ENCODE measurements at regions not wholly inside any gene's neighbourhood (a gene's known extent, or its start where the extent isn't known, plus 50 kb on each side); places are given as distances from the start of the nearest gene placed in this dataset.

- Histone ChIP-seq H3K27ac (no peak overlapping the region), H3K4me3 (no peak overlapping the region), H3K9me3 (ENCODE audit: insufficient read depth, low read depth) (no peaks in the 10 kb centered on the region), H3K79me2 (ENCODE audit: low read depth) (no peaks in the 10 kb centered on the region), H3F3A (ENCODE audit: insufficient read depth, low read depth) (peaks cover 5% of the 10 kb centered on the region; the same call in 1 of the 2 replicates), H3K36me3 (ENCODE audit: low read depth) (no peaks in the 10 kb centered on the region), H3K4me2 (no peak overlapping the region), H4K20me1 (ENCODE audit: insufficient read depth) (no peaks in the 10 kb centered on the region), H3K27me3 (ENCODE audit: insufficient read depth, low read depth) (no peaks in the 10 kb centered on the region), H2AFZ (no peak overlapping the region), H3K4me1 (replicated peaks; ENCODE audit: insufficient read depth) (peaks cover 8% of the 10 kb centered on the region), H3K9me2 (ENCODE audit: insufficient read depth) (no peaks in the 10 kb centered on the region)
- ChIA-PET CTCF (no interaction called here), POLR2A (ENCODE audit: unreplicated experiment) (interaction anchor here (0.7 kb wide), 1 partner anchor 202 kb away, joined by 3 read pairs; no protein-coding TSS in a partner anchor)
- TF ChIP-seq CTCF (conservative IDR thresholded peaks at IDR 0.05) (no peak), EZH2 (IDR thresholded peaks at IDR 0.05; ENCODE audit: low read depth) (no peak)
- BruUV-seq (replicated peaks) = no TSS peak
- DNase-seq = no peak
- intact Hi-C loops (cut with micrococcal nuclease; ENCODE audit: unreplicated experiment) = no loop called here
Measured at GRCh38 chr2:128525653-128526052, 207.0 kb upstream of the HS6ST1 start.

GRCh38 chr2:128526455-128526976 lies 207.8 kb upstream of the HS6ST1 start:
- Histone ChIP-seq H3K4me1 (replicated peaks; ENCODE audit: insufficient read depth) (no peaks in the 10 kb centered on the region), H3K27me3 (ENCODE audit: insufficient read depth, low read depth) (no peaks in the 10 kb centered on the region), H3K36me3 (ENCODE audit: low read depth) (no peaks in the 10 kb centered on the region), H3K27ac (no peak overlapping the region), H4K20me1 (ENCODE audit: insufficient read depth) (no peaks in the 10 kb centered on the region), H3K4me2 (no peak overlapping the region), H3K9me3 (ENCODE audit: insufficient read depth, low read depth) (no peaks in the 10 kb centered on the region), H3F3A (ENCODE audit: insufficient read depth, low read depth) (peaks cover 4% of the 10 kb centered on the region; the same call in 1 of the 2 replicates), H3K9me2 (ENCODE audit: insufficient read depth) (no peaks in the 10 kb centered on the region), H3K4me3 (no peak overlapping the region), H3K79me2 (ENCODE audit: low read depth) (no peaks in the 10 kb centered on the region), H2AFZ (no peak overlapping the region)
- no peak for DNase-seq
- POLR2A ChIA-PET (ENCODE audit: unreplicated experiment) = interaction anchor here (0.6 kb wide), 1 partner anchor 9 kb away, joined by 4 read pairs; no protein-coding TSS in a partner anchor
- BruUV-seq (replicated peaks) = no TSS peak
- intact Hi-C loops (cut with micrococcal nuclease; ENCODE audit: unreplicated experiment) = no loop called here
- TF ChIP-seq EZH2 (IDR thresholded peaks at IDR 0.05; ENCODE audit: low read depth) (no peak), CTCF (conservative IDR thresholded peaks at IDR 0.05) (no peak)
- CTCF ChIA-PET = no interaction called here

- BruUV-seq (replicated peaks) = no TSS peak
- no peaks in the 10 kb centered on the region for H3K27me3 ChIP-seq (ENCODE audit: insufficient read depth, low read depth)
Measured at GRCh38 chr2:128528133-128528532, 209.5 kb upstream of the HS6ST1 start.

More at GRCh38 chr2:128528133-128528532, 209.5 kb upstream of the HS6ST1 start:
- H3K27ac ChIP-seq = no peak overlapping the region
- no peaks in the 10 kb centered on the region for H3K4me1 ChIP-seq (replicated peaks; ENCODE audit: insufficient read depth)
- H3K79me2 ChIP-seq (ENCODE audit: low read depth) = no peaks in the 10 kb centered on the region
- H3F3A ChIP-seq (ENCODE audit: insufficient read depth, low read depth) = peaks cover 4% of the 10 kb centered on the region; the same call in 1 of the 2 replicates
- TF ChIP-seq CTCF (conservative IDR thresholded peaks at IDR 0.05) (no peak), EZH2 (IDR thresholded peaks at IDR 0.05; ENCODE audit: low read depth) (no peak)
- H3K36me3 ChIP-seq (ENCODE audit: low read depth) = no peaks in the 10 kb centered on the region
- no peak overlapping the region for H3K4me2 ChIP-seq
- no peaks in the 10 kb centered on the region for H3K9me3 ChIP-seq (ENCODE audit: insufficient read depth, low read depth)
- no peaks in the 10 kb centered on the region for H4K20me1 ChIP-seq (ENCODE audit: insufficient read depth)
- no peaks in the 10 kb centered on the region for H3K9me2 ChIP-seq (ENCODE audit: insufficient read depth)
- DNase-seq = no peak
- CTCF ChIA-PET = no interaction called here
- no peak overlapping the region for H2AFZ ChIP-seq
- POLR2A ChIA-PET (ENCODE audit: unreplicated experiment) = no interaction called here
- intact Hi-C loops (cut with micrococcal nuclease; ENCODE audit: unreplicated experiment) = no loop called here
- no peak overlapping the region for H3K4me3 ChIP-seq
